Tibial nerve (tissue), 4 donors: ENCODE measurements at regions not wholly inside any gene's neighbourhood (a gene's known extent, or its start where the extent isn't known, plus 50 kb on each side); places are given as distances from the start of the nearest gene placed in this dataset.

Experiments
- CTCF ChIP-seq, 5 experiments: fragments of 200-600 bp in 3 of 5; fragments of 450-650 bp in 2 of 5; sonication (generic) in 3 of 5; IDR thresholded peaks; one replicate each; pipeline ENCODE4 v1.5.1; 2016 to 2019; ENCODE audit warnings: antibody characterized with exemption in 5 of 5, mild to moderate bottlenecking in 3 of 5, moderate library complexity in 2 of 5
- EP300 ChIP-seq, 2 donors: sonication (generic); formaldehyde crosslinking; IDR thresholded peaks; one replicate each; pipeline ENCODE4 v1.6.1; 2017; ENCODE audit warnings: antibody characterized with exemption in 2 of 2, mild to moderate bottlenecking in 1 of 2
- POLR2A ChIP-seq, 2 donors: fragments of 450-650 bp; IDR thresholded peaks; one replicate each; pipeline ENCODE4 v1.6.1; 2017; ENCODE audit warnings: antibody characterized with exemption in 2 of 2, mild to moderate bottlenecking in 2 of 2, moderate library complexity in 2 of 2

- TF ChIP-seq CTCF (IDR thresholded peaks at IDR 0.05) (no peak), POLR2A (IDR thresholded peaks at IDR 0.05) (no peak), EP300 (IDR thresholded peaks at IDR 0.05) (no peak)
Observed at GRCh38 chr1:96587222-96587621, 134.4 kb upstream of the PTBP2 start.
